Uterus (tissue), 2 donors: ENCODE measurements at regions not wholly inside any gene's neighbourhood (a gene's known extent, or its start where the extent isn't known, plus 50 kb on each side); places are given as distances from the start of the nearest gene placed in this dataset.

Experiments used
- POLR2A ChIP-seq, 2 donors: fragments of 450-650 bp; IDR thresholded peaks; one replicate each; pipeline ENCODE4 v1.6.1; 2016; ENCODE audit warnings: antibody characterized with exemption in 2 of 2, mild to moderate bottlenecking in 1 of 2, moderate library complexity in 1 of 2
- TF ChIP-seq, protein P1 (sequence below), 4 experiments: fragments of 200-600 bp in 2 of 4; fragments of 450-650 bp in 2 of 4; sonication (generic) in 2 of 4; IDR thresholded peaks; one replicate each; pipeline ENCODE4 v1.5.1; 2016 to 2019; ENCODE audit warnings: antibody characterized with exemption in 4 of 4, mild to moderate bottlenecking in 2 of 4, moderate library complexity in 1 of 4

- TF ChIP-seq, protein P1, sequence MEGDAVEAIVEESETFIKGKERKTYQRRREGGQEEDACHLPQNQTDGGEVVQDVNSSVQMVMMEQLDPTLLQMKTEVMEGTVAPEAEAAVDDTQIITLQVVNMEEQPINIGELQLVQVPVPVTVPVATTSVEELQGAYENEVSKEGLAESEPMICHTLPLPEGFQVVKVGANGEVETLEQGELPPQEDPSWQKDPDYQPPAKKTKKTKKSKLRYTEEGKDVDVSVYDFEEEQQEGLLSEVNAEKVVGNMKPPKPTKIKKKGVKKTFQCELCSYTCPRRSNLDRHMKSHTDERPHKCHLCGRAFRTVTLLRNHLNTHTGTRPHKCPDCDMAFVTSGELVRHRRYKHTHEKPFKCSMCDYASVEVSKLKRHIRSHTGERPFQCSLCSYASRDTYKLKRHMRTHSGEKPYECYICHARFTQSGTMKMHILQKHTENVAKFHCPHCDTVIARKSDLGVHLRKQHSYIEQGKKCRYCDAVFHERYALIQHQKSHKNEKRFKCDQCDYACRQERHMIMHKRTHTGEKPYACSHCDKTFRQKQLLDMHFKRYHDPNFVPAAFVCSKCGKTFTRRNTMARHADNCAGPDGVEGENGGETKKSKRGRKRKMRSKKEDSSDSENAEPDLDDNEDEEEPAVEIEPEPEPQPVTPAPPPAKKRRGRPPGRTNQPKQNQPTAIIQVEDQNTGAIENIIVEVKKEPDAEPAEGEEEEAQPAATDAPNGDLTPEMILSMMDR (IDR thresholded peaks at IDR 0.05) = no peak
- no peak for TF ChIP-seq POLR2A (IDR thresholded peaks at IDR 0.05)
These were observed 589.6 kb downstream of the TBC1D22A start for GRCh38 chr22:47351836-47352579.
